IPS-18c (cell line): ENCODE measurements at regions not wholly inside any gene's neighbourhood (a gene's known extent, or its start where the extent isn't known, plus 50 kb on each side); places are given as distances from the start of the nearest gene placed in this dataset.

ENCODE experiments used
- H3K4me3 ChIP-seq: 2 replicates; pipeline ENCODE4 v1.7.0; 2013; ENCODE audit warnings: low read depth, mild to moderate bottlenecking, low read length, moderate library complexity; ENCODE audit not compliant: insufficient read depth
- H3K9me3 ChIP-seq: one replicate; pipeline ENCODE4 v1.6.1; 2013; ENCODE audit warnings: mild to moderate bottlenecking, low read length, moderate library complexity; ENCODE audit not compliant: control insufficient read depth, insufficient read depth

GRCh38 chr7:42987648-42988214, 55.6 kb downstream of the MRPL32 start:
- Histone ChIP-seq H3K9me3 (no peaks in the 10 kb centered on the region), H3K4me3 (no peak overlapping the region)

- Histone ChIP-seq H3K9me3 (no peaks in the 10 kb centered on the region), H3K4me3 (no peak overlapping the region)
Measured at GRCh38 chr7:42991024-42991423, 58.8 kb downstream of the MRPL32 start.

- Histone ChIP-seq H3K9me3 (no peaks in the 10 kb centered on the region), H3K4me3 (no peak overlapping the region)
Measured at GRCh38 chr7:42991913-42992591, 59.9 kb downstream of the MRPL32 start.

- H3K9me3 ChIP-seq = no peaks in the 10 kb centered on the region
- no peak overlapping the region for H3K4me3 ChIP-seq
Measured at GRCh38 chr7:42993038-42993437, 60.9 kb downstream of the MRPL32 start.

GRCh38 chr7:42994096-42994495, 61.9 kb downstream of the MRPL32 start:
- no peaks in the 10 kb centered on the region for H3K9me3 ChIP-seq
- no peak overlapping the region for H3K4me3 ChIP-seq

- H3K4me3 ChIP-seq = no peak overlapping the region
- no peaks in the 10 kb centered on the region for H3K9me3 ChIP-seq
Measured at GRCh38 chr7:42997611-42998010, 65.4 kb downstream of the MRPL32 start.

GRCh38 chr7:43004082-43004481, 71.9 kb downstream of the MRPL32 start:
- Histone ChIP-seq H3K4me3 (no peak overlapping the region), H3K9me3 (peaks cover 2% of the 10 kb centered on the region)

GRCh38 chr7:43006008-43006407, 73.8 kb downstream of the MRPL32 start:
- H3K4me3 ChIP-seq = no peak overlapping the region
- H3K9me3 ChIP-seq = peaks cover 2% of the 10 kb centered on the region

GRCh38 chr7:43010061-43010460, 77.9 kb downstream of the MRPL32 start:
- Histone ChIP-seq H3K9me3 (peaks cover 2% of the 10 kb centered on the region), H3K4me3 (no peak overlapping the region)

- H3K4me3 ChIP-seq = no peak overlapping the region
Measured at GRCh38 chr7:43011879-43012278, 79.7 kb downstream of the MRPL32 start.

GRCh38 chr7:43014406-43014805, 82.2 kb downstream of the MRPL32 start:
- H3K4me3 ChIP-seq = no peak overlapping the region
- H3K9me3 ChIP-seq = no peaks in the 10 kb centered on the region

More at GRCh38 chr7:43011879-43012278, 79.7 kb downstream of the MRPL32 start:
- H3K9me3 ChIP-seq = no peaks in the 10 kb centered on the region

- H3K4me3 ChIP-seq = no peak overlapping the region
- no peaks in the 10 kb centered on the region for H3K9me3 ChIP-seq
Measured at GRCh38 chr7:43015301-43015700, 83.1 kb downstream of the MRPL32 start.

GRCh38 chr7:43018446-43018845, 86.3 kb downstream of the MRPL32 start:
- no peak overlapping the region for H3K4me3 ChIP-seq
- no peaks in the 10 kb centered on the region for H3K9me3 ChIP-seq

- H3K4me3 ChIP-seq = no peak overlapping the region
- no peaks in the 10 kb centered on the region for H3K9me3 ChIP-seq
Measured at GRCh38 chr7:43021431-43021830, 89.3 kb downstream of the MRPL32 start.

- H3K9me3 ChIP-seq = no peaks in the 10 kb centered on the region
Measured at GRCh38 chr7:43022008-43022407, 89.8 kb downstream of the MRPL32 start.

GRCh38 chr7:43033369-43033768, 79.1 kb upstream of the HECW1 start:
- Histone ChIP-seq H3K9me3 (no peaks in the 10 kb centered on the region), H3K4me3 (no peak overlapping the region)

More at GRCh38 chr7:43022008-43022407, 89.8 kb downstream of the MRPL32 start:
- H3K4me3 ChIP-seq = no peak overlapping the region

- Histone ChIP-seq H3K4me3 (no peak overlapping the region), H3K9me3 (no peaks in the 10 kb centered on the region)
Measured at GRCh38 chr7:43034535-43035002, 77.9 kb upstream of the HECW1 start.

- Histone ChIP-seq H3K4me3 (no peak overlapping the region), H3K9me3 (no peaks in the 10 kb centered on the region)
Measured at GRCh38 chr7:43037531-43037930, 74.9 kb upstream of the HECW1 start.

GRCh38 chr7:43038254-43038653, 74.2 kb upstream of the HECW1 start:
- H3K9me3 ChIP-seq = no peaks in the 10 kb centered on the region
- H3K4me3 ChIP-seq = no peak overlapping the region
